Vagina (tissue), 2 donors: ENCODE measurements at regions not wholly inside any gene's neighbourhood (a gene's known extent, or its start where the extent isn't known, plus 50 kb on each side); places are given as distances from the start of the nearest gene placed in this dataset.

Source experiments
- DNase-seq, 2 donors: peaks; one replicate each; pipeline ENCODE4 v3.0.0-alpha.2; 2017; ENCODE audit errors: extremely low spot score in 2 of 2
- H3K27ac ChIP-seq: fragments of 200-600 bp; sonication (generic); one replicate; pipeline ENCODE4 v1.5.1; 2019
- H3K27me3 ChIP-seq: fragments of 200-600 bp; sonication (generic); one replicate; pipeline ENCODE4 v1.5.1; 2019
- H3K36me3 ChIP-seq, 2 donors: fragments of 200-600 bp; sonication (generic); one replicate each; pipeline ENCODE4 v1.5.1; 2017 to 2019
- H3K4me1 ChIP-seq: fragments of 200-600 bp; sonication (generic); one replicate; pipeline ENCODE4 v1.5.1; 2019
- H3K4me3 ChIP-seq, 2 donors: fragments of 200-600 bp; sonication (generic); 1 replicate in 1 of 2; 2 replicates in 1 of 2; pipeline ENCODE4 v1.5.1; 2016 to 2019
- H3K9me3 ChIP-seq: fragments of 200-600 bp; sonication (generic); one replicate; pipeline ENCODE4 v1.5.1; 2019
- POLR2A ChIP-seq, 2 donors: fragments of 450-650 bp; IDR thresholded peaks; one replicate each; pipeline ENCODE4 v1.6.1; 2017; ENCODE audit warnings: antibody characterized with exemption in 2 of 2, mild to moderate bottlenecking in 2 of 2, moderate library complexity in 2 of 2
- POLR2AphosphoS5 ChIP-seq, 2 donors: sonication (generic); formaldehyde crosslinking; IDR thresholded peaks; one replicate each; pipeline ENCODE4 v1.9.0; 2017; ENCODE audit warnings: antibody characterized with exemption in 2 of 2, mild to moderate bottlenecking in 2 of 2, low read depth in 1 of 2; ENCODE audit not compliant: insufficient read depth in 1 of 2
- intact Hi-C: fragments of 100-400 bp; cut with DNase I; formaldehyde crosslinking; loops from one replicate; pipeline ENCODE4 v1.15.1; 2023
- TF ChIP-seq, protein P1 (sequence below), 3 experiments: fragments of 450-650 bp in 2 of 3; fragments of 200-600 bp in 1 of 3; sonication (generic) in 1 of 3; IDR thresholded peaks; one replicate each; pipeline ENCODE4 v1.5.1; 2017 to 2019; ENCODE audit warnings: antibody characterized with exemption in 3 of 3, mild to moderate bottlenecking in 2 of 3, moderate library complexity in 2 of 3

- Histone ChIP-seq H3K36me3 (no peaks in the 10 kb centered on the region), H3K4me1 (no peaks in the 10 kb centered on the region), H3K4me3 (no peak overlapping the region), H3K27ac (no peak overlapping the region), H3K27me3 (no peaks in the 10 kb centered on the region), H3K9me3 (no peaks in the 10 kb centered on the region)
- TF ChIP-seq, protein P1, sequence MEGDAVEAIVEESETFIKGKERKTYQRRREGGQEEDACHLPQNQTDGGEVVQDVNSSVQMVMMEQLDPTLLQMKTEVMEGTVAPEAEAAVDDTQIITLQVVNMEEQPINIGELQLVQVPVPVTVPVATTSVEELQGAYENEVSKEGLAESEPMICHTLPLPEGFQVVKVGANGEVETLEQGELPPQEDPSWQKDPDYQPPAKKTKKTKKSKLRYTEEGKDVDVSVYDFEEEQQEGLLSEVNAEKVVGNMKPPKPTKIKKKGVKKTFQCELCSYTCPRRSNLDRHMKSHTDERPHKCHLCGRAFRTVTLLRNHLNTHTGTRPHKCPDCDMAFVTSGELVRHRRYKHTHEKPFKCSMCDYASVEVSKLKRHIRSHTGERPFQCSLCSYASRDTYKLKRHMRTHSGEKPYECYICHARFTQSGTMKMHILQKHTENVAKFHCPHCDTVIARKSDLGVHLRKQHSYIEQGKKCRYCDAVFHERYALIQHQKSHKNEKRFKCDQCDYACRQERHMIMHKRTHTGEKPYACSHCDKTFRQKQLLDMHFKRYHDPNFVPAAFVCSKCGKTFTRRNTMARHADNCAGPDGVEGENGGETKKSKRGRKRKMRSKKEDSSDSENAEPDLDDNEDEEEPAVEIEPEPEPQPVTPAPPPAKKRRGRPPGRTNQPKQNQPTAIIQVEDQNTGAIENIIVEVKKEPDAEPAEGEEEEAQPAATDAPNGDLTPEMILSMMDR (IDR thresholded peaks at IDR 0.05): no peak
- TF ChIP-seq POLR2A (IDR thresholded peaks at IDR 0.05) (no peak), POLR2AphosphoS5 (IDR thresholded peaks at IDR 0.05; ENCODE audit: insufficient read depth in 1 of 2, low read depth in 1 of 2) (no peak)
- no peak for DNase-seq
- intact Hi-C loops: no loop called here
Measured at GRCh38 chr3:165519687-165520086, 317.5 kb downstream of the BCHE start.

DNA sequence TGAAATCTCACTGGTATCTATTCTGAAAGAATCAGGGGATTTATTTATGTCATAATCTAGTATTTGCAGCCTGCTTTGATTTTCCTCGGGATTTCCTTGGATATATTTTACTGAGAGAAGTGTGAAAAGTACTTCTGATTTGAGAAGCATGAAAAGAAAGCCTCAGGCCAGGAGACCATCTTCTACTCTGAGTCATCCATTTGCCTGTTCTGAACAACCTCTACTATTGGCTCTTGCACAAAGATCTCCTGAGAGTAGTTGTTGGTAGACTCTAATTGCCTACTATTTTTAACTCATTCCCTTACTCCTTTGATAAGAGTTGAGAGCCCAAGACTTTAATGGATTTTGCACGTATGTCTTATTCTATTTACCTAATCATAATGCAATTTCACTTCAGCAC, 318.9 kb downstream of the BCHE start:
- TF ChIP-seq POLR2AphosphoS5 (IDR thresholded peaks at IDR 0.05; ENCODE audit: insufficient read depth in 1 of 2, low read depth in 1 of 2) (no peak), POLR2A (IDR thresholded peaks at IDR 0.05) (no peak)
- TF ChIP-seq, protein P1 (IDR thresholded peaks at IDR 0.05): no peak
- Histone ChIP-seq H3K27me3 (no peaks in the 10 kb centered on the region), H3K36me3 (no peaks in the 10 kb centered on the region), H3K9me3 (no peaks in the 10 kb centered on the region), H3K4me1 (no peaks in the 10 kb centered on the region), H3K4me3 (no peak overlapping the region), H3K27ac (no peak overlapping the region)
- intact Hi-C loops: no loop called here
- DNase-seq: no peak

DNA sequence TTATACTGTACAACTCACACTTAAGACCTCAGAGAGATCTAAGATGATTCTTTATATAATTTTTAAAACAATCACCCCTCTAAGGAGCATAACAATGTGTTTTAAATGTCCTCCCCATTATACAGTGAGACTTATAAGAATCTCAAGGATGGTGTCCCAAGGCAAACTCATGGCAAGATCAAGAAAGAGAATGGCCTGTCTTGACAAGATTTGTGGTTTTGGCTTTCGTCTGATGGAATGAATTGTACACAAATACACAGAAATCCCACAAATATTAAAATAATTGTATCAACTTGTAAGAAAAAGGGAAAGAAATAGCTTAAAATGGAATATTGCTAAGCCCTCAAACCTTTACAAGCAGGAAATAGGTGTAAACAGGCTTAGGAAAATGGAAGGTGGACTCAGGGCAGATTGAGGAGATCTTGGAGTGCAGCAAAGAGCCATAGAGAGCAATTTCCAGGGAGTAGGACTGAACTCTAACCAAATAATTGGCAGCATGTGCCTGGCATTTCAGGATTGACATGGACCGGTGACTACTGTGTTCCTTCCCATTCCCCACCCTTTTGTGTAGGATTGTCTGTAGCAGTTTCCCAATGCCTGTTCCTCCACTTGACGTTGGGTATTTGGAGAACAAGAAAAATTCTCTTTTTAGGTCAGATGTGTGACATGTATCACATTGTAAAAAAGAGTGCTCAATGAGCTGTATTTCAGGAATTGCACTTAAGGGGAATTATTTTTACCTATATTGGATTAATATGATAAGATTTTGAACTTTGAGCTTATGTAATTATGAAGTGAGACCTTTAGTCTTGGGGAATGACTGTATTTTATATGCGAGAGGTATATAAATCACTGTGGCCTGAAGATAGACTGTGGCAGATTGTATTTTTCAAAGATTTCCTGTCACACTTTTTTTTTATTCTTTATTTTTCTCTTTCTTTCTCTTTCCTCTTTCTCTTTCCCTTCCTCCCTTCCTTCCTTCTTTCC, 317.8 kb upstream of the SLITRK3 start:
- no peak for DNase-seq
- Histone ChIP-seq H3K36me3 (no peaks in the 10 kb centered on the region), H3K9me3 (no peaks in the 10 kb centered on the region), H3K4me1 (no peaks in the 10 kb centered on the region), H3K27ac (no peak overlapping the region), H3K4me3 (no peak overlapping the region), H3K27me3 (no peaks in the 10 kb centered on the region)
- TF ChIP-seq, protein P1 (IDR thresholded peaks at IDR 0.05): no peak
- no peak for TF ChIP-seq POLR2AphosphoS5 (IDR thresholded peaks at IDR 0.05; ENCODE audit: insufficient read depth in 1 of 2, low read depth in 1 of 2)
- no peak for TF ChIP-seq POLR2A (IDR thresholded peaks at IDR 0.05)
- intact Hi-C loops: no loop called here

- H3K9me3 ChIP-seq: no peaks in the 10 kb centered on the region
- intact Hi-C loops: no loop called here
- H3K4me1 ChIP-seq: no peaks in the 10 kb centered on the region
- no peaks in the 10 kb centered on the region for H3K36me3 ChIP-seq
- no peak overlapping the region for H3K4me3 ChIP-seq
- H3K27ac ChIP-seq: no peak overlapping the region
- TF ChIP-seq POLR2A (IDR thresholded peaks at IDR 0.05) (no peak), POLR2AphosphoS5 (IDR thresholded peaks at IDR 0.05; ENCODE audit: insufficient read depth in 1 of 2, low read depth in 1 of 2) (no peak)
- TF ChIP-seq, protein P1 (IDR thresholded peaks at IDR 0.05): no peak
- DNase-seq: no peak
- no peaks in the 10 kb centered on the region for H3K27me3 ChIP-seq
Measured at GRCh38 chr3:165507576-165507975, 311.4 kb upstream of the SLITRK3 start.

GRCh38 chr3:165507060-165507459, 310.9 kb upstream of the SLITRK3 start:
- no peaks in the 10 kb centered on the region for H3K27me3 ChIP-seq

More at GRCh38 chr3:165507060-165507459, 310.9 kb upstream of the SLITRK3 start:
- intact Hi-C loops: no loop called here
- no peak for DNase-seq
- no peaks in the 10 kb centered on the region for H3K9me3 ChIP-seq
- no peaks in the 10 kb centered on the region for H3K4me1 ChIP-seq
- TF ChIP-seq POLR2A (IDR thresholded peaks at IDR 0.05) (no peak), POLR2AphosphoS5 (IDR thresholded peaks at IDR 0.05; ENCODE audit: insufficient read depth in 1 of 2, low read depth in 1 of 2) (no peak)
- TF ChIP-seq, protein P1 (IDR thresholded peaks at IDR 0.05): no peak
- H3K4me3 ChIP-seq: no peak overlapping the region
- H3K27ac ChIP-seq: no peak overlapping the region
- H3K36me3 ChIP-seq: no peaks in the 10 kb centered on the region
